ENCODE measurements at regions not wholly inside any gene's neighbourhood (a gene's known extent, or its start where the extent isn't known, plus 50 kb on each side); places are given as distances from the start of the nearest gene placed in this dataset.

GRCh38 chr12:115444346-115444745 is 760.4 kb upstream of the TBX3 start:
- H3K4me3 ChIP-seq (ENCODE audit: low read depth, low read length), result no peak overlapping the region

DNA sequence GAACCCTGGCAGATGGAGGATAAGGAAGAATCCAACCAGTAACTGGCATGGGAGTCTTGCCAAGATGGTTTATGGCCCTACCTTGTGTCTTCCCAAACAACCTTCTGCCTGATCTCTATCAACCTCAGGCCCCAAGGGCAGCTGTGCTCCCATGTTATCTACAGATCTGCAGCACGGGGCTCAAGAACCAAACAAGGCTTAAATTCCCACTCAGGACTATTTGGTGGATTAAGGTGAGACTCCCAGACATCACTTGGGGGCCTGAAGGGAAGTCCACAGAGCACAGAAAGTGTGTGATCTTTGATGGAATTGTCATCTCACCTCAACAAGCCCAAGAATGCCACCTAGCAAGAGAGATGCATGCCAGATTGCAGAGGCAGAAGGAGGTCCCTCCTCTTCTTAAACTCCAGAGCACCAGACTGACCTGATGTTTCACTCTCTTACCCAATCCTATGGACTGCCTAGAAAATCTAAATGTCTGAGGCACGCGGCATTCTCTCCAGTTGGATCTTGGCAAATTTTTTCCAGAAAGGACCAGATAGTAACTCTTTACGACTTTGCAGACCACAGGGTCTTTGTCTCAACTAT is 759.5 kb upstream of the TBX3 start:
- H3K4me3 ChIP-seq (ENCODE audit: low read depth, low read length), result no peak overlapping the region

- no peak overlapping the region for H3K4me3 ChIP-seq (ENCODE audit: low read depth, low read length)
Observed at GRCh38 chr12:115440438-115440837, 756.5 kb upstream of the TBX3 start.

DNA sequence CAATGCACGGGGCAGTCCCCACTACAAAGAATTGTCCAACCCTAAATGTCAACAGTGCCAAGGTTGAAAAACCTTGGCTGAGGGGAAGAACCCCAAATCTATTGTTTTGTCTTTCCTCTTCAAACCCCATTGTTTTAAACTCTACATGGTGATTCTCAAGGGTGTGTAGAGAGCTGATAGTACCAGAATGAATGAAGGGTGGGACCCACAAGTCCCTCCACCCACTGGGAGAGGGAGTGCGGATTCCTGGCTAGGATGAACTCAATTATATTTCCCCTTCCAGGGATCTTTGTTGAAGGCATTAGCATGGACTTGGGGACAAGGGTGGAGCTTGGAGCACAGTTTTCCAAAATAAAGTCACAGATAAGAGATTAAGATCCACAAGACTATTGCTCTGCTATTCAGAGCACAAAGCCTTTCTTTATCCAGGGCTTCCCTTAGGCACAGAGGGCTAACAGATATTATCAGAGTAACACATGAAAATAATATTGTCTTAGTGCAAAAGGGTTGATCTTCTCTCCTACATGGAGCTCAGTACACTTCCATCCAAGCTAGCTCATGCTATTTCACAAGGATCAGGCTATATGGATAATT is 755.1 kb upstream of the TBX3 start:
- H3K4me3 ChIP-seq (ENCODE audit: low read depth, low read length), result no peak overlapping the region

- no peak overlapping the region for H3K4me3 ChIP-seq (ENCODE audit: low read depth, low read length)
Observed at GRCh38 chr12:115438314-115438713, 754.3 kb upstream of the TBX3 start.

GRCh38 chr12:115437061-115437567 is 753.1 kb upstream of the TBX3 start:
- no peak overlapping the region for H3K4me3 ChIP-seq (ENCODE audit: low read depth, low read length)

GRCh38 chr12:115433014-115433634 is 749.1 kb upstream of the TBX3 start:
- H3K4me3 ChIP-seq (ENCODE audit: low read depth, low read length), result no peak overlapping the region

- H3K4me3 ChIP-seq (ENCODE audit: low read depth, low read length), result no peak overlapping the region
Observed at GRCh38 chr12:115430636-115431035, 746.7 kb upstream of the TBX3 start.

GRCh38 chr12:115426732-115427131 is 742.8 kb upstream of the TBX3 start:
- H3K4me3 ChIP-seq (ENCODE audit: low read depth, low read length), result no peak overlapping the region

GRCh38 chr12:115424003-115424402 is 740.0 kb upstream of the TBX3 start:
- no peak overlapping the region for H3K4me3 ChIP-seq (ENCODE audit: low read depth, low read length)

GRCh38 chr12:115423546-115423987 is 739.6 kb upstream of the TBX3 start:
- no peak overlapping the region for H3K4me3 ChIP-seq (ENCODE audit: low read depth, low read length)

DNA sequence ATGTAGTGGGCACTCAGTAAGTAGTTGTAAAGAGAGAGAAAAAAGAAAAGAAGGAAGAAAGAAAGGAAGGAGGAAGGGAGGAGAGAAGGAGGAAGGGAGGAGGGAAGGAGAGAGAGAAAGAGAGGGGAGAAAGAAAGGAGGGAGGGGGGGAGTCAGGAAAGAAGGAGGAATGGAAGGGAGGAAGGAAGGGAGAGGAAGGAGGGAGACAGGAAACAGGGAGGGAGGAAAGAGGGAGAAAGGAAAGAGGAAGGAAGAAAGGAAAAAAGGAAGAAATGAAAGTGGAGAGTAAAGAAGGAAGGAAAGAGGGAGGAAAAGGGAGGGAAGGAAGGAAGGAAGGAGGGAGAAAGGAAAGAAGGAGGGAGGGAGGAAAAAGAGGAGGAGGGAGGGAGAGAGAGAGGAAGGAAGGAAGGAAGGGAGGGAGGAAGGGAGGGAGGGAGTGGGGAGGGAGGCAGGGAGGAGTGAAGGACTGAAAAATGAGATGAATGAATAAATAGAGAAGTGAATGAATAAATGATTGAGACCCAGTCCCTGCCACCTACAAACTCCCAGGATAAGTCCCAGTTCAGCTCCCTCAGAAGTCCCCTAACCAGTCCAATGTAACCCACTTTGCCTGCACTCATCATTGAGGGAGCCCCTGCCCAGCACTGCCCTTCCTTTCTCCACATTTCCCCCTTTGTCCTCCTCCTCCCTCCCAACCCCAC is 739.0 kb upstream of the TBX3 start:
- H3K4me3 ChIP-seq (ENCODE audit: low read depth, low read length), result no peak overlapping the region

DNA sequence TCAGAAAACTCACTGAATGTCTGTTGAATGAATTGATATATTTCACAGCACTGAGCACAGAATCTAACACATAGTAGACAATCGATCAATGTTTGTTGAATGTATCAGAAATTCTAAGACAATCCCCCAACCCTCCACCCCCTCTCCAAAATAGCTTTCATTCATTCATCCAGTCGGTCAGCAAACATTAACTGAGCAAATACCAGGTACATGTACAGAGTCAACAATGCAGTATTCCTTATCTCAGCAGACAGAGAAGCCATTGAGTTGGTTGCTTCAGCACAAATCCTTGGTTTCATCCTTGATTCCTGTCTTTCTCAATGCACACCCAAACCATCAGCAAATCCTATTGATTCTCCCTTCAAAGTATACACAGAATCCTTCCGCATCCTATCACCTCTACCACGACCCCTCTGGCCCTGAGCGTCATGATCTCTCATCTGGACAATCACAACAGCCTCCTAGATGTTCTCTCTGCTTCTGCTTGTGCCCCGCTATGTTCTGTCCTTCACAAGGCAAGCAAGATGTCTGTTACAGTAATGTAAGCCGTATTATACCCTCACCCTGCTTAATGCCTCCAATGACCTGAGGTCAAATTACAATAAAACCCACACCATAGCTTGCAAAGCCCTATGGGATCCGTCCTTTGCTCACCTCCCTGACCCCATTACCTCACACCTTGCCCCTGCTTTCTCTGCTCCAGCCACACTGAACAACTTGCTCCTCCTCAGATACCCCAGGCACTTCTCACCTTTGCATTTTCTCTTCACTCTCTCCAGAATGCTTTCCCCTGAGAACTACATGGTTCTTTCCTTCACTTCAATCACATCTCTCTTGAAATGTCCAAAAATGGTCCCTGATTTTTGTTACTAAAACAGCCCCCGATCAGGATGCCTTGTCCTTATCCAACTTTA is 738.1 kb upstream of the TBX3 start:
- H3K4me3 ChIP-seq (ENCODE audit: low read depth, low read length), result no peak overlapping the region

- no peak overlapping the region for H3K4me3 ChIP-seq (ENCODE audit: low read depth, low read length)
Observed at GRCh38 chr12:115421350-115421749, 737.4 kb upstream of the TBX3 start.

GRCh38 chr12:115419145-115419646 is 735.2 kb upstream of the TBX3 start:
- H3K4me3 ChIP-seq (ENCODE audit: low read depth, low read length), result no peak overlapping the region

GRCh38 chr12:115417610-115418009 is 733.6 kb upstream of the TBX3 start:
- no peak overlapping the region for H3K4me3 ChIP-seq (ENCODE audit: low read depth, low read length)

GRCh38 chr12:115416869-115417268 is 732.9 kb upstream of the TBX3 start:
- no peak overlapping the region for H3K4me3 ChIP-seq (ENCODE audit: low read depth, low read length)

DNA sequence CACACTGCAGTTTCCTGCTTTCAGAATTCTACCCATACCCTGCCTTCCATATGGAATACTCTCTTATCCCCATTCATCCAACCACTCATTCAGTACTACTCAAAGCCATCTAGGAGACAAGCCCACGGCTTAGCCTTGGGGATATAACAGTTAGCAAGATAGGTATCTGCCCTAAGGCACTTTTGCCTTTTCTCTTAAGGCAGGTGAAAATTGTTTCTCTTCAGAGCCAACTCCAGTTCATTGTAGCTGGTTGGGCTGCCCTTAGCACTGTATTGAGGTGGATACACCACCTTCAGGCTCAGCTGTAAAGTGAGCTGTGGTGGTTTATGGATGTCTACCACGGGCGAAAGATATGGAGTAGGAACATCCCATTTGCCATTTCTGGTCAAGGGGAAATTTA is 729.7 kb upstream of the TBX3 start:
- no peak overlapping the region for H3K4me3 ChIP-seq (ENCODE audit: low read depth, low read length)

DNA sequence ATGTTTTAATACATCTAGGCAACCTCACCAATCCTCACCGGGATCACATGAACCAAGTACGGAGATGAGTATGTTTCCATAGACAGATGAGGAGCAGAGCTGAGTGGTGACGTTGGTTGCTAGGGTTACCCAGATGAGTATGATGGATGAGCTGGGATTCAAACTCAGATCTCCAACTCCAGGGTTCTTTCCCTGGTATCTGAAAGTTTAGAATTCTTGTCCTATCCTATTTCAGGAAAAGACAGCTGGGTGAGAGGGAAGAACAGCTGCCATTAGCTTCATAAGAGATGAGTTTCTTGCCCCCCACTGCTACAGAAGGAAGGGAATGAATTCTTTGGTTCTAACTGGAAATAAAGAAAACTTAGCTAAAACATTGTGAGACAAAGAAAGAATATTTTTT is 728.9 kb upstream of the TBX3 start:
- H3K4me3 ChIP-seq (ENCODE audit: low read depth, low read length), result no peak overlapping the region

- no peak overlapping the region for H3K4me3 ChIP-seq (ENCODE audit: low read depth, low read length)
Observed at GRCh38 chr12:115411121-115411520, 727.1 kb upstream of the TBX3 start.

DNA sequence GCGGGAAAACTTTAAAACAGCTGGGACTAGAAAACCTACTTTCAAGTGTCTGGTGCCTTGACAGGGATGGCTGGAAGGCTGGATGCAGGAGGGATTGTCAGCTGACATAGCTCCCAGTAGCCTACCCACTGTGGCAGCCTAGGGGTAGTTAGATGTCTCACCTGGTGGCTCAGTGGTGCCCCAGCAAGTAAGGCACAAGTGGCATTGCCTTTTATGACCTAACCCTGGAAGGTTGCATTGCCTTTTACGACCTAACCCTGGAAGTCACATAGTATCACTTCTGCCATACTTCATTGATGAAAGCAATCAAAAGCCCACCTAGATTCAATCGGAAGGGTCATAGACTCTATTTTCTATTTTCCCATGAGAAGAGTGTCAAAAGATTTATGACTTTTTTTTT is 724.7 kb upstream of the TBX3 start:
- no peak overlapping the region for H3K4me3 ChIP-seq (ENCODE audit: low read depth, low read length)
